ENCODE measurements at regions not wholly inside any gene's neighbourhood (a gene's known extent, or its start where the extent isn't known, plus 50 kb on each side); places are given as distances from the start of the nearest gene placed in this dataset.

DNA sequence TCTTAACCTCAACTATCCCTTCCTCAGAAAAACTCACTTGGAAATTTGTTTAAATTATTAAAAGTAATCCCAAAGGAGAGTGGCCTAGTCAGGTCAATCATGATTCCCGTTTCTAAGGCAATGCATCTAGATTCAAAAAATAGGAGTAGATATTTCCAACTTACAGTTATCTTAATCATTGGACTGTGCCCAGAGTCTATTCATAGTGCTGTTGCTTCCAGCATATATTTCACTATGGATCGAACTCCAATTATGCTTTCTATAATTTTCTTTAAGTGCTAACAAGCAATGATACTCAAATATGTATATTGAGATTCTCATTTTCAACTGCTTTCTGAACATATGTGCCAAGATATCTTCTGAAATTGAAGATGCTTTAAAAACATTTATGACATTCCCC lies 229.2 kb upstream of the NWD2 start:
- H3K4me3 ChIP-seq (ENCODE audit: control insufficient read depth, low read depth, low read length) = no peak overlapping the region
- no peak for DNase-seq (ENCODE audit: low read depth)
- TF ChIP-seq, protein P1, sequence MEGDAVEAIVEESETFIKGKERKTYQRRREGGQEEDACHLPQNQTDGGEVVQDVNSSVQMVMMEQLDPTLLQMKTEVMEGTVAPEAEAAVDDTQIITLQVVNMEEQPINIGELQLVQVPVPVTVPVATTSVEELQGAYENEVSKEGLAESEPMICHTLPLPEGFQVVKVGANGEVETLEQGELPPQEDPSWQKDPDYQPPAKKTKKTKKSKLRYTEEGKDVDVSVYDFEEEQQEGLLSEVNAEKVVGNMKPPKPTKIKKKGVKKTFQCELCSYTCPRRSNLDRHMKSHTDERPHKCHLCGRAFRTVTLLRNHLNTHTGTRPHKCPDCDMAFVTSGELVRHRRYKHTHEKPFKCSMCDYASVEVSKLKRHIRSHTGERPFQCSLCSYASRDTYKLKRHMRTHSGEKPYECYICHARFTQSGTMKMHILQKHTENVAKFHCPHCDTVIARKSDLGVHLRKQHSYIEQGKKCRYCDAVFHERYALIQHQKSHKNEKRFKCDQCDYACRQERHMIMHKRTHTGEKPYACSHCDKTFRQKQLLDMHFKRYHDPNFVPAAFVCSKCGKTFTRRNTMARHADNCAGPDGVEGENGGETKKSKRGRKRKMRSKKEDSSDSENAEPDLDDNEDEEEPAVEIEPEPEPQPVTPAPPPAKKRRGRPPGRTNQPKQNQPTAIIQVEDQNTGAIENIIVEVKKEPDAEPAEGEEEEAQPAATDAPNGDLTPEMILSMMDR (IDR thresholded peaks at IDR 0.05; ENCODE audit: control insufficient read depth, insufficient read depth, low read depth, low read length, missing control alignments) = no peak

DNA sequence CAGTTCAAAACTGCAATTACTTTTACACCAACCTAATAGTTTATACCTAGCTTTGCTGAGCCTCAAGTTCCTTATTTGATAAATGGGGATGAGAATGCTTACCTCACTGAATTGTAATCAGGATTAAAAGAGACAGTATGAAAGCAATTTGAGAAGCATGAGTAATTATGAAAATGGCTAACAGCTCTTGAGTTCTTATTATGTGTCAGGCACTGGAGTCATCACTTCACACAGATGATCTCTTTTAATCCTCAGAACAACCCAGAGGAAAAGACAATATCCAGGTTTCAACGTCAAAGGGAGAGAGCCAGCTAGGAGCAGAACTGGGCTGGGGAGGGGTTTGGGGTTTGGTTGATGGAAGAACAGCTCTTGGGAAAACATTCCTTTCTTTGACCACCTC lies 221.0 kb upstream of the NWD2 start:
- no peak for DNase-seq (ENCODE audit: low read depth)
- TF ChIP-seq, protein P1 (IDR thresholded peaks at IDR 0.05; ENCODE audit: control insufficient read depth, insufficient read depth, low read depth, low read length, missing control alignments) = no peak

DNA sequence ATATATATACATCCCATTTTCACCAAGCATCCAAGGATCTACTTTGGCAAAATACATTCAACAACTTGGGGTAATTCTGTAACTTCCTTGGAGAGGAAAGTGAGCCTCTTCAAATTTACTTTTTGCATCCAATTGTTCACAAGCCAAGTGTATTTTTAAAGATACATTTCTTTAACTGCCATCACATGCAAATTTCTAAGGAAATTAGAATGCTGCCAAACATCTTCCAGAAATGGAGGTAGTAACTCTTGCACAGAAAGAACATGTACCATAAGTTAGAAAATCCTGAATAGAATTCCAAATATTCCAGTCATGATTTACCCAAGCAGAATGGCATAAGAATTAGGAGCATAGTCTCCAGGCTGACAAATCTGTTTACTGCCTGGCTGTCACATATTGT lies 220.5 kb upstream of the NWD2 start:
- H3K4me3 ChIP-seq (ENCODE audit: control insufficient read depth, low read depth, low read length) = no peak overlapping the region
- TF ChIP-seq, protein P1 (IDR thresholded peaks at IDR 0.05; ENCODE audit: control insufficient read depth, insufficient read depth, low read depth, low read length, missing control alignments) = no peak

More for the DNA sequence above, 221.0 kb upstream of the NWD2 start:
- H3K4me3 ChIP-seq (ENCODE audit: control insufficient read depth, low read depth, low read length) = no peak overlapping the region

DNA sequence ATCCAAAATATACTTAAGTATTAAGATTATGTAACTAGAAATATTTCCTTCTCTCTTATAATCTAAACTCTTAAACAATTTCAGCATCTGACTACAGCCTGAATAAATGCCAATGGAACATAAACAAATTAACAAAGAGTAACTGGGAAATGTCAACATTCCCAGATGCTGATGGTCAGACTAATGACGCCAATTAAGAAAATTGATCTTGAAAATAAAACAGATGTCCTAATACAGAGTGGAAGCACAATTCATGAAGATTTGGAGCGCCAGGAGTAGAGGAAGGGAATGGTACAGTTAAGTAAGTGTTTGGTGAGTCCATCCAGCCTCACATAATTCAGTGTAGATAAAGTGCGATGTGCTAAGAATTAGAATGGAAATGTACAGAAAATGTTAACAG lies 203.7 kb upstream of the NWD2 start:
- no peak overlapping the region for H3K4me3 ChIP-seq (ENCODE audit: control insufficient read depth, low read depth, low read length)
- no peak for DNase-seq (ENCODE audit: low read depth)
- TF ChIP-seq, protein P1 (IDR thresholded peaks at IDR 0.05; ENCODE audit: control insufficient read depth, insufficient read depth, low read depth, low read length, missing control alignments) = no peak

More for the DNA sequence above, 220.5 kb upstream of the NWD2 start:
- DNase-seq (ENCODE audit: low read depth) = no peak

DNA sequence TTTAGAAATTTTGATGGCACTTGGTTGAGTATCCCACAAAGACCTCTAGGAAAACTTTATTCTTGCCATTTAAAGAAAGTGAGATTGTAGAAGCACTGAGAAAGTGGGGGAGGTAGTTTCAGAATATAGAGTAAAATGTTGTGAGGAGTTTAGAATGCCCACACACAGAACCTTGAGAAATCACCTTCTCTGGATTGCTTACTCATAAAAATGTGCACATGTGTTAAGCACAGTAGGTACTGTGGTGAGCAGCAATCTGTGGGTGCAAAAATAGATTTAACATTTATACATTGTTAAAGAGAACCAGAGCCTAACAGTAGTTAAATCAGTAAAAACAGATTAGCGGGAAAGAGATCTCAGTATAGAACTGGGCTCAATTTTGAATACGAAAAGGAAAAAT lies 201.2 kb upstream of the NWD2 start:
- no peak for DNase-seq (ENCODE audit: low read depth)
- TF ChIP-seq, protein P1 (IDR thresholded peaks at IDR 0.05; ENCODE audit: control insufficient read depth, insufficient read depth, low read depth, low read length, missing control alignments) = no peak

DNA sequence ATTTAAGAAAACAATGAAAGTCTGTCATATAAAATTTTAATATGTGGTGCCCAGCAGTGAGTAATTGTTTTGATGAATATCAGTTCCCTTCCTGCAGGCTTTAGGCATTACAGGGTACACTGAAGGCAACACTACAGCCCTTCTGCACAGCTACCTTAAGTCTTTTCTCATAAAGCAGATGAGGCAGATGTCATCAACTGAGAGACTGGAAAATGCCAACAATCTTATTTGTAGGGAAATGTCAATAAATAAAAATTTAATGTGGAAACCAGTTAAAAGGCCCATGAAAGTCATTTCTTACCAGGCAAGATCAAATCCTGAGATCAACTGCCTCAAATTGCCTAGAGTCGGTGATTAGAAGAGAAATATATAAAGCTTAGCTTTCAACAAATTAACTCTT lies 193.4 kb upstream of the NWD2 start:
- DNase-seq (ENCODE audit: low read depth) = no peak
- no peak overlapping the region for H3K4me3 ChIP-seq (ENCODE audit: control insufficient read depth, low read depth, low read length)
- TF ChIP-seq, protein P1 (IDR thresholded peaks at IDR 0.05; ENCODE audit: control insufficient read depth, insufficient read depth, low read depth, low read length, missing control alignments) = no peak

More for the DNA sequence above, 201.2 kb upstream of the NWD2 start:
- H3K4me3 ChIP-seq (ENCODE audit: control insufficient read depth, low read depth, low read length) = no peak overlapping the region

DNA sequence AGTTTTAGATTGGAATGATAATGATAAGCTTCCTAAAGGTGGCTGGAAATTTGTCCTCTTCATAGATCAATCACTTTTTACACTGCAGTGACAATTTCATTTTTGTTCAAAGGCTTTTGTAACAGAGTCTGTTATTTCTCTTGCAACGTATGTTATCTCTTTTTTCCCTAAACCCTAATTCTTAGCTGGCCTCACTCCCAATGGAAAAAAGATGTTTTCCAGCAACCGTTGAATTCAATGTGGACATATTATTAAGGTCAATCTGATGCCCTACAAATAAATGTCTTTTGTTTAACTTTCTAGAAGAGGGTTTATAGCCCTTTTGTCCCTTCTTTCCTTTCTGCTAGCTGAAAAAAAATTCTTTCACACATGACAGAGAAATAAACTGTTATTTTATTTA lies 192.7 kb upstream of the NWD2 start:
- TF ChIP-seq, protein P1 (IDR thresholded peaks at IDR 0.05; ENCODE audit: control insufficient read depth, insufficient read depth, low read depth, low read length, missing control alignments) = no peak
- no peak overlapping the region for H3K4me3 ChIP-seq (ENCODE audit: control insufficient read depth, low read depth, low read length)
- no peak for DNase-seq (ENCODE audit: low read depth)
